ENCODE measurements at regions not wholly inside any gene's neighbourhood (a gene's known extent, or its start where the extent isn't known, plus 50 kb on each side); places are given as distances from the start of the nearest gene placed in this dataset.

DNA sequence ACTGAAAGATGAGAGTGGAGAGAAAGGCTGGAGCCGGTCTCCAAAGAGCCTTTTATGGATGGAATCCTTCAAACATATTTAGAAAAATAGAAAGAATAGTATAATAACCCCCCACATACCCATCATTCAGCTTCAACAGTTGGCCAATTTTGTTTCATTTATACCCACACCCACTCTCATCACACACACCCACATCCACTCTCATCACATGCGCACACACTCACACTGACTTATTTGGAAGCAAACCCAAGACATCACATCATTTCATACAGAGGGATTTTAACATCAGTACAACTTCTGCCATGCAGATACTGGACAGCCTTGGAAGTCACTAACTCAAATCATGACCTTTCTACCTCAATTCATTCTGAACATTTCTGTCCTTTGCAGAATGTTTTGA is 72.8 kb upstream of the CPLX2 start:
- no peaks in the 10 kb centered on the region for H3K36me3 ChIP-seq (ENCODE audit: control insufficient read depth, insufficient read depth, low read length)
- H3K4me3 ChIP-seq (ENCODE audit: low read depth, low read length) = no peak overlapping the region
- TF ChIP-seq, protein P1, sequence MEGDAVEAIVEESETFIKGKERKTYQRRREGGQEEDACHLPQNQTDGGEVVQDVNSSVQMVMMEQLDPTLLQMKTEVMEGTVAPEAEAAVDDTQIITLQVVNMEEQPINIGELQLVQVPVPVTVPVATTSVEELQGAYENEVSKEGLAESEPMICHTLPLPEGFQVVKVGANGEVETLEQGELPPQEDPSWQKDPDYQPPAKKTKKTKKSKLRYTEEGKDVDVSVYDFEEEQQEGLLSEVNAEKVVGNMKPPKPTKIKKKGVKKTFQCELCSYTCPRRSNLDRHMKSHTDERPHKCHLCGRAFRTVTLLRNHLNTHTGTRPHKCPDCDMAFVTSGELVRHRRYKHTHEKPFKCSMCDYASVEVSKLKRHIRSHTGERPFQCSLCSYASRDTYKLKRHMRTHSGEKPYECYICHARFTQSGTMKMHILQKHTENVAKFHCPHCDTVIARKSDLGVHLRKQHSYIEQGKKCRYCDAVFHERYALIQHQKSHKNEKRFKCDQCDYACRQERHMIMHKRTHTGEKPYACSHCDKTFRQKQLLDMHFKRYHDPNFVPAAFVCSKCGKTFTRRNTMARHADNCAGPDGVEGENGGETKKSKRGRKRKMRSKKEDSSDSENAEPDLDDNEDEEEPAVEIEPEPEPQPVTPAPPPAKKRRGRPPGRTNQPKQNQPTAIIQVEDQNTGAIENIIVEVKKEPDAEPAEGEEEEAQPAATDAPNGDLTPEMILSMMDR (IDR thresholded peaks at IDR 0.05; ENCODE audit: insufficient read depth, low read depth, low read length) = no peak
- CTCF ChIA-PET = interaction anchor here (1.2 kb wide), 1 partner anchor 68 kb away, joined by 3 read pairs; no protein-coding TSS in a partner anchor
- H3K27me3 ChIP-seq (ENCODE audit: control insufficient read depth, insufficient read depth, low read length) = peaks cover 2% of the 10 kb centered on the region
- DNase-seq (ENCODE audit: low read depth) = no peak
- POLR2A ChIA-PET = no interaction called here

DNA sequence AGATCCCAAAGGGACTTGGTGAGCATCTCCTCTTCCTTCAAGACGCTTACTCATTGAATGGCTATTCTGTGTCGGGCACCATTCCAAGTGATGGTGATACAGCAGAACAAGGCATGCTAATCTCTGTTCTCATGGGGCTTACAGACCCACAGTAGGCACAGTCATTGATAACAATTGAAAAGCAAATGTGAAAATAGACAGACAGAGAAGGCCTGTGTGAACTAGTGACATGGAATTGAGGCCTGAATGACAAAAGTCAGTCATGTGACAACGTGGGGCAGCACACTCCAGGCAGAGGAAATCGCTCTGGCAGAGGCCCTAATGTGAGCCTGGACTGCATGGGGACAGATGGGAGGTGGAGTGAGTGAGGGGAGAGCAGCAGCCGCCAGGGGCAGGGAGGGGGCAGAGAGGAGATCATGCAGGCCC is 70.7 kb upstream of the CPLX2 start:
- no peak for DNase-seq (ENCODE audit: low read depth)
- Histone ChIP-seq H3K4me3 (ENCODE audit: low read depth, low read length) (no peak overlapping the region), H3K27me3 (ENCODE audit: control insufficient read depth, insufficient read depth, low read length) (peaks cover 9% of the 10 kb centered on the region), H3K36me3 (ENCODE audit: control insufficient read depth, insufficient read depth, low read length) (no peaks in the 10 kb centered on the region)
- TF ChIP-seq, protein P1 (IDR thresholded peaks at IDR 0.05; ENCODE audit: insufficient read depth, low read depth, low read length) = no peak
- ChIA-PET POLR2A (no interaction called here), CTCF (no interaction called here)

DNA sequence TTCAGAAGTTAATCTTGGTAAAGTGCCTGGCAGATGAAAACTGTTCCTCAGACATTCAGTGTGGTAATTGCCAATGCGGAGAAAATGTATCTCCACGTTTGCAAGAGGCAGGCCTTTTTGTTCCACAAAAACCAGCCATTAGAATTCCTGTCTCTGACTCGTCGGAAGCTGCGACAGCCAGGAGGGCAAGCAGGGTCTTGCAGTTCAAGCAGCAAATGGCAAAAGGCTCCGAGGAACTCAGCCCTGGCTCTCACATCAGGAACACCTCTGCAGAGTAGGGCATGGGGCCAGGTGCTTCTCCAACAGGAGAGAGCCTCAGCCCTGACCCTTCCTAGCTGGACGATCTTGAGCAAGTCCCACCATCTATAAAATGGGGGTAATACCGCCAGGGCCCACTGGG is 69.0 kb upstream of the CPLX2 start:
- Histone ChIP-seq H3K4me3 (ENCODE audit: low read depth, low read length) (no peak overlapping the region), H3K36me3 (ENCODE audit: control insufficient read depth, insufficient read depth, low read length) (no peaks in the 10 kb centered on the region), H3K27me3 (ENCODE audit: control insufficient read depth, insufficient read depth, low read length) (peaks cover 10% of the 10 kb centered on the region)
- no peak for DNase-seq (ENCODE audit: low read depth)
- TF ChIP-seq, protein P1 (IDR thresholded peaks at IDR 0.05; ENCODE audit: insufficient read depth, low read depth, low read length) = no peak
- CTCF ChIA-PET = no interaction called here
- POLR2A ChIA-PET = no interaction called here

DNA sequence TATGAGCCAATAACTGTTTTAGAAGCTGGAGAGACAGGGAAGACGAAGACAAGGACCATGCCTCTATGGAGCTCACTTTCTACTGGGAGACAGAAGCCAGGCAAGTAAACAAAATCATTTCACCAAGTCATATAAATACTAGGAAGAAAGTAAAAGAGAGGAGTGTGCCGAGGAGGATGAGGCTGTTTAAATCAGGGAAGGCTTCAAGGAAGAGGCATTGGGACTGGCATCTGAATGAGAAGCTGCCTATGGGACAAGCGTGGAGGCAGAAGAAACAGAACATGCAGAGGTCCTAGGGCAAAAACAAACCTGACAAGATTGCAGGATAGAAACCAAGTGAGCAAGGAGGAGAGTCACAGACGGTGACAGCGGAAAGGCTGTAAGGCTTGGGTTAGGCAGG is 68.1 kb upstream of the CPLX2 start:
- Histone ChIP-seq H3K36me3 (ENCODE audit: control insufficient read depth, insufficient read depth, low read length) (no peaks in the 10 kb centered on the region), H3K27me3 (ENCODE audit: control insufficient read depth, insufficient read depth, low read length) (peaks cover 9% of the 10 kb centered on the region), H3K4me3 (ENCODE audit: low read depth, low read length) (no peak overlapping the region)
- no peak for DNase-seq (ENCODE audit: low read depth)
- TF ChIP-seq, protein P1 (IDR thresholded peaks at IDR 0.05; ENCODE audit: insufficient read depth, low read depth, low read length) = no peak
- CTCF ChIA-PET = no interaction called here
- POLR2A ChIA-PET = no interaction called here

DNA sequence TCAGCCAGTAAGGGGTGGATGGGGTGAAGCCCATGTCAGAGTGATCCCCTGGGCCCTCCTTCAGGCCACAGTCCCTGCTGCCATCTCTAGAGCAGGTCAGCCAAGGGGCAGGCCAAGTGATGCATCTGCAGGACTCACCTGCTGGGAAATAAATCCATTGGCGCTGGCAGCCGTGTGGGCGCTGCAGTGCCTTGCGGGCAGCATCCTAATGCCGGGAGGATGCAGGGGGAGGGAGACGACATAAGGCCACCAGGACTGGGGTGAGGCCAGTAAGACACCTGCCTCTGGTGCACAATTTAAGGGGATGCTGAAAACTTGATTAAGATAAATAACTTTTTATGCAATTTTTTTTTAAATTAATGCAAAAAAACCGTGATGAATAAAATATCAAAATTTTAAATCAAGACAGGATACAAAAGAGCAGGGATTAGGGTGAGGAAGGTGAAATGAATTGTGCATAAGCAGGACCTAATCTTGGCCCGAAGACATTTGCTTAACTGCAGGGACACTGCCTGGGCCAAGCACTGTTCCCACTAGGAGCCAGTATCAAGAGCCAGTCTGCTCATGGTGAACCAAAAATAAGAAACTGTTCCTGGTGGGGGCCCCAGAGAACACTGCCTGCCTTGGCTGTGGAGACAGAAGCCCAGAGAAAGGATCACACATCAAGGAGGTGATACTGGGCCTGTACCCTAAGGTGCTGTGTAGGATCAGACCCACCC is 67.5 kb upstream of the CPLX2 start:
- CTCF ChIA-PET = no interaction called here
- TF ChIP-seq, protein P1 (IDR thresholded peaks at IDR 0.05; ENCODE audit: insufficient read depth, low read depth, low read length) = no peak
- POLR2A ChIA-PET = no interaction called here
- DNase-seq (ENCODE audit: low read depth) = no peak
- no peak overlapping the region for H3K4me3 ChIP-seq (ENCODE audit: low read depth, low read length)
- peaks cover 9% of the 10 kb centered on the region for H3K27me3 ChIP-seq (ENCODE audit: control insufficient read depth, insufficient read depth, low read length)
- no peaks in the 10 kb centered on the region for H3K36me3 ChIP-seq (ENCODE audit: control insufficient read depth, insufficient read depth, low read length)
